GM13976 (cell line): ENCODE measurements at regions not wholly inside any gene's neighbourhood (a gene's known extent, or its start where the extent isn't known, plus 50 kb on each side); places are given as distances from the start of the nearest gene placed in this dataset.
A peak's percentile ranks its signal among the peaks of the same experiment; 100 is the strongest.

Experiments used
- DNase-seq: peaks from one replicate; pipeline ENCODE4 v3.0.0; 2012; ENCODE audit warnings: low spot score
- CTCF ChIP-seq: IDR thresholded peaks from 2 replicates; pipeline ENCODE4 v1.5.1; 2012; ENCODE audit warnings: borderline replicate concordance, mild to moderate bottlenecking; ENCODE audit not compliant: insufficient read depth; ENCODE audit errors: extremely low read depth, missing control alignments, control extremely low read depth
- in situ Hi-C: fragments of 300-500 bp; cut with MboI; formaldehyde crosslinking; loops from one replicate; pipeline ENCODE4 v1.12.0; 2022; ENCODE audit warnings: low sequenced_read_pairs, mixed read lengths, inconsistent platforms; ENCODE audit not compliant: unreplicated experiment

- no peak for TF ChIP-seq CTCF
- in situ Hi-C loops: no loop called here
- no peak for DNase-seq
Observed at GRCh38 chr11:15764948-15765347, 591.4 kb downstream of the SOX6 start.

- in situ Hi-C loops: no loop called here
- TF ChIP-seq CTCF: no peak
- no peak for DNase-seq
Observed at GRCh38 chr11:15765530-15765929, 590.8 kb downstream of the SOX6 start.

- in situ Hi-C loops: no loop called here
- DNase-seq: no peak
- TF ChIP-seq CTCF: no peak
Observed at GRCh38 chr11:15768321-15768720, 588.0 kb downstream of the SOX6 start.

- TF ChIP-seq CTCF: no peak
- in situ Hi-C loops: no loop called here
- DNase-seq: no peak
Observed at GRCh38 chr11:15769203-15769602, 587.1 kb downstream of the SOX6 start.

- peak; percentile 30 for TF ChIP-seq CTCF
- in situ Hi-C loops: no loop called here
Observed at GRCh38 chr11:15770798-15771414, 585.4 kb downstream of the SOX6 start.

GRCh38 chr11:15772547-15772946, 583.8 kb downstream of the SOX6 start:
- no peak for DNase-seq
- TF ChIP-seq CTCF: no peak
- in situ Hi-C loops: no loop called here

More at GRCh38 chr11:15770798-15771414, 585.4 kb downstream of the SOX6 start:
- no peak for DNase-seq
